SKM-1 (cell line): ENCODE measurements at regions not wholly inside any gene's neighbourhood (a gene's known extent, or its start where the extent isn't known, plus 50 kb on each side); places are given as distances from the start of the nearest gene placed in this dataset.
"Not testable (repeated sequence)": the region's sequence is repeated elsewhere in the genome, so short reads cannot be mapped to it uniquely, and the experiment has no call there.

Source experiments
- DNase-seq: peaks from one replicate; lab custom pipeline; 2025; ENCODE audit not compliant: unreplicated experiment; lab: John Stamatoyannopoulos, UW

DNA sequence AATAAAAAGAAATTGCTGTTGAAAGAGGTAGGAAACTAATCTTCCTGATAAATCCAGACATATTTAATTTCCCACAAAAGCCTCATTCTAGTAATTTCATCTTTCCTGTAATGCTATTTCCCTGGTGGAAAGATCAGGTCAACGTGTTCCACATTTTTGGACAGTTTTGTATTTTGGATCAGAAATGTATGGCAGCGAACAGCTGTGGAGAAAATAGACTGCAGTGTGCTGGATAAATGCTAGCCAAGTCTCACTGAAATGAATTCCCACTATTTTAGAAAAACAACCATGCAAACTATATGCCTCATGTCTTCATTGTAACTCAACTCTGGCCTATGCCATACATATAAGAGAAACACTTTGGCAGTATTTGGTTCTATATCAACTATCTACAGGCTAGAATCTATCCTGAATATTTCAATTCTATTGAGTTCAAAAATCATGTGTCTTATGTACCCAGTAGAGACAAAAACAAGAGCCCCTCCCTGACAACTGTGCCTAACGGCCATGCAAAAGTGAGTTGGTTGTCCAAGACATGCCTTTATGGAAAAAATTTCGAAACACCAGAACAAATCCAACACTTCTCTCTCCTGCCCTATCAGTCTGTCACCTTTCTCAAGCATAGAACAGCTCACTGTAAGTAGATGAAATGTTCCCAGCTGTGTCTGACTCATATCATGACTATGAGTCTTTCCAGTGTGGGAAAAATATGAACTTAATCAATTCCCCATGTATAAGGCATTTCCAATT, 191.3 kb upstream of the NREP start:
- DNase-seq: no peak

DNA sequence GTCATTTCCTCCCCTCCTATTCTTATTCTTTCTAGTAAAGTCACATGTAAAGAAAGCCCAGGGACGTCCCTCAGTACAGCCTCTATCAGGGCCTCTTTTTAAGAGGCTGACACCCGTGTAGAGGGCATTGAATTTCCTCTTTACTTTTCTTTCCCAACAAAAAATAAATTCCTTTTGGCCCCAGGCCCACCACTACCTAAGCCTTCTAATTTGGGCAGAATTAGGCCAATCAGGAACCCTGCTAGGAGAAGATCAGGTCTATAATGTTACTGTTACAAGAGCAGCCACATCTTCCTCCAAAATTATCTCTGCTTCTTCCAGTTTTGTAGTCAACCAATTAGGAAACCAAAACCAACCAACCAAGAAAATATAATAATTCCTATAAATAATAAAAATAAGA, 189.6 kb upstream of the NREP start:
- DNase-seq: no peak

GRCh38 chr5:111945535-111945934, 188.5 kb upstream of the NREP start:
- DNase-seq: no peak

- DNase-seq: no peak
Measured at GRCh38 chr5:111942661-111943401, 185.8 kb upstream of the NREP start.

DNA sequence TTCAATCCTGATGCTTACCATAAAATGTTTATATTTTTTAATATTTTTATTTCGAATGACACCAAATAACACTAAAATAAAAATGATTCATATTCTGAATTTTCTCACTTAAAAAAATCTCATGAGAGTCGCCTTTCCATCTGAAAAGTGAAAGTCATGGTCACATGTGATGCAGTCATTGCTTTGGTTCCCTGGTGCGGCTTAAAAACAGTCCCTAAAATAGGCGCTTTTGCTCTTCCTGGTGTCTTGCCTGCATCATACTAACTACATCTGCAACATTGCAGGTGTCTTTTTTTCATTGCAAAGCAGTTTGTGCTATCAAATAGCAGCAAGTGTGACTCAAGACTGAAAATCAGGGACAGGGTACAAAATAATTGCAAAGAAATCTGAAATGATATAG, 185.2 kb upstream of the NREP start:
- no peak for DNase-seq

DNA sequence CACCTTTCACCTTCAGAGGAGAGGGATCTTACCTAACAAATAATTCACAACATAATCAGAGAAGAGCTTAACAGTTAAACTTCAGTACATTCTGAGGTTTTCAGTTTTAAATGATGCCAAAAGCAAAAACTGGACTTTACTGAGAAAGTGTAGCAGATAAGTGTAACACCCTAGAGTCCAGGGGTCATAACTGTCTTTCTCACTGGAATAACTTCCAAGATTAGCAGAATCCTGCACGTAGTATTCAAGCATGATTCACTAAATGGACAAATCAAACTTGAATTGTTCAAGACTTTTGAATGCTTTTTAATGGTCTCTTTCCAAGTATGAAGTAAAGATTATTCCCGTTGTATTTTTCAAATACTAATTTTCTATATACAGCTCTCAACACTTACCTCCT, 180.1 kb upstream of the NREP start:
- DNase-seq: no peak

DNA sequence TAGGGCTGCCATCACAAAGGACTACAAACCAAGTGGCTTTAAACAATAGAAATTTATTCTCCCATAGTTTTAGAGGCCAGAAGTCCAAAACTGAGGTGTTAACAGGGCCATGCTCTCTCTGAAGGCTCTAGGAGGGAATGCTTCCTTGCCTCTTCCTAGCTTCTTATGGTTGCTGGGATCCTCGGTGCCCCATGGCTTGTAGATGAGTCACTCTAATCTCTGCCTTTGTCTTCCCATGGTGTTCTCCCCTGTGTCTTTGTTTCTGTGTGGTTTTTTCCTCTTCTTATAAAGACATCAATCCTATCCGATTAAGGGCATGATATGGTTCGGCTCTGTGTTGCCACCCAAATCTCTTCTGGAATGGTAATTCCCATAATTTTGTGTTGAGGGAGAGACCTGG, 178.8 kb upstream of the NREP start:
- no peak for DNase-seq

- DNase-seq: no peak
Measured at GRCh38 chr5:111935009-111935408, 178.0 kb upstream of the NREP start.

DNA sequence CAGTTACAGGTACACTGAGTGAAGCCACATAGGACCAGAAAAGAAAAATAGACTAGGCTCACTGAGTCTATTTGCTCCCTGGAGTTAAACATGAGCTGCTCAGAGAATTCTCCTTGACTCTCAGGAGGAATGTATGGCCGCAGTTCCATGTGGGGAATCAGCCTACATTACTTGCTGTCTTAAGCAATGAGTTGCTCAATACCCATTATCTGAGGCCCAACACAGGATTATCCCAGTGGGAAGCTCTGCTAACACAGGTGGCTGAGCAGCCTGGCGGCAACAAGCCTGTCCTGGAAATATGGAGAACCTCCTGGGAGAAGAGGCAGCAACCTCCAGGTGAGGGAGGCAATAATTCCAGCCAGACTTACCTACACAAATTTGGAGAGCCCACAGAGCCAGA, 177.5 kb upstream of the NREP start:
- DNase-seq: no peak

GRCh38 chr5:111933086-111933485, 176.1 kb upstream of the NREP start:
- DNase-seq: no peak

- no peak for DNase-seq
Measured at GRCh38 chr5:111932628-111933027, 175.6 kb upstream of the NREP start.

- no peak for DNase-seq
Measured at GRCh38 chr5:111932199-111932598, 175.2 kb upstream of the NREP start.

DNA sequence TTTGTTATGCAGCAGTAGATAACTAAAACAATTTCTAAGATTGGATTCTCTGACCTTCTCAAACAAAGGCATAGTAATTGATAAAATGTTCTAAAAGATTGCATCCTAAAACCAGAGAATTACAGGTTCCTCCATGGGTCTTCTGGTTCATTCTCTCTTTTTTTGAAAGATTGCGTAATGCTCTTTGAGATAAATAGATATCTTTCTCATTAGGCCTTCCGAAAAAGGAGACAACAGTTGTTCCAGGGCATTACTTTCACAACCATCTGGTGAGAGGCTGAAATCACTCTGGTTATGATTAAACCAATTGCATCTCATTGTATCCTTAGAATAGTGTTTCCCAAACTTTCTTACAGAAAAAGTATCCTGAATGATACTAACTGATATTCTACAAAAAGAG, 174.7 kb upstream of the NREP start:
- DNase-seq: no peak

GRCh38 chr5:111930905-111931461, 174.0 kb upstream of the NREP start:
- peak; percentile 57 for DNase-seq

- peak; percentile 77 for DNase-seq
Measured at GRCh38 chr5:111930449-111930848, 173.5 kb upstream of the NREP start.

DNA sequence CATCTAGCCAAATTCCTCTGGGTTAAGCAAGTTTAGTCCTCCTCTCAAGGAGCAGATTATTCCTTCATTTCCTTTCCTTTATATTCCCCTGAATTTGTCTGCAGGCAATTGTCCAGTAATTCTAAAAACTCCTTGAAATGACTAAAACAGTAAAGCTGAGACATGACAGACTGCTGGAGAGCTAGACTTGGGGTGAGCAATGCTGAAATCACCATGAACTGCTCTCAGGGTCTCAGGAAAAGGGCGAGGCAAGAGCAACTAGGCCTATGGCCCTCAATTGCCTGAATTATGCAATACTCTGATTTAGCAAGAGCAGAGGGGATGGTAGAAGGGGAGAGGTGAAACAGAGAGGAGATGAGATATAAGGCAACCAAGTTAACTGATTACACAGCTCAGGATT, 172.9 kb upstream of the NREP start:
- DNase-seq: peak; percentile 33

GRCh38 chr5:111929261-111929660, 172.3 kb upstream of the NREP start:
- no peak for DNase-seq

- DNase-seq: no peak
Measured at GRCh38 chr5:111928511-111928910, 171.5 kb upstream of the NREP start.

DNA sequence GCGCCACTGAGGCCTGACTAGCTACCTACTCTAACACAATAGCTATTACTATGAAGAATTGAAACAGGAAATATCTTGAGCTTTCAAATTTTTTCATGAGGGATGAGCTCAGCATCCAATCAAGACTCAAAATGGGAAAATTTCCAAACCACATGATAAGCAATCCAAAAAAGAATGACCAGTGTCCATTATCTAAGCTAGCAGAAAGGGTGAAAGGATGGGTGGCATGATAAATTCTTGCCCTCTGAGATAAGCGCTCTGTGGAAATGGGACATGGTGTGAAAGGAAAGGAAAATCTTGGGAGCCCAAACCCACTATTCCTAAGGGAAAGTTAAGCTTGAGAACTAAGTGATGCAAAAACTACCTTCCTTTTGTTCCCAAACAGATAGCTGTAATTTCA, 170.2 kb upstream of the NREP start:
- DNase-seq: no peak

DNA sequence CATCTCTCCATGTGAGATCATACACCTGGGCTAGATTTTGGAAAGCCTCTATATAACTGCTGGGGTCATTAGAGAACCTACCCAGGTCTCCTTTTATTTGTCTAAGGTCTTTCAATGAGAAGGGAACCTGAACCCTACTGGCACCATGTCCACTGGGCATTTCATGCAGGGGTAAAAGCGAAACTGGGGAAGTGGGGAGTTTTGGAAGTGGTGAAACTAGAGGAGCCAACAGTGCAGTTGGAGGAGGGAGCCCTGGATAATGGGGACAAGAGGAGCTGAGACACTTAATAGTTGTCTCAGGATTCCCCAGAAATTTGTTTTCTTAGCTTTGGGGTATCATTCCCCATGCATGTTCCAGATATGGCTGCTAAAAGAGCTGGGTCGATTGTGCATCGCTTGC, 169.0 kb upstream of the NREP start:
- no peak for DNase-seq

DNA sequence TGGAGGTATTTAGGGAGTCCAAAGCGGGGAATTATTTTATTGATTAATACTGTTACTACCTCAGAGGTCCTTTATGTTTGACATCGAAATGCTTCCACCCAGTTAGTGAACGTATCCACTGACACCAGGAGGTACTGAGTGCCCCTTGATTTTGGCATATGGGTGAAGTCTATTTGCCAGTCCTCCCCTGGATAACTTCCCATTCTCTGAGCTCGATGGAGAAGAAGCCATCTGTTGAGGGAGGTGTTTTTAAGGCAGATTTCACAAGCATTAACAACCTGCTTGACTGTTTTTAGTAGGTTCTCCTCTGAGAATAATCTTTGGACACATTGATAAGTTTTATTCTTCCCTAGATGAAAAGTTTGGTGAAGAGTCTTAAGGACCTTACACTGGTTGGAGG, 165.3 kb upstream of the NREP start:
- DNase-seq: no peak

DNA sequence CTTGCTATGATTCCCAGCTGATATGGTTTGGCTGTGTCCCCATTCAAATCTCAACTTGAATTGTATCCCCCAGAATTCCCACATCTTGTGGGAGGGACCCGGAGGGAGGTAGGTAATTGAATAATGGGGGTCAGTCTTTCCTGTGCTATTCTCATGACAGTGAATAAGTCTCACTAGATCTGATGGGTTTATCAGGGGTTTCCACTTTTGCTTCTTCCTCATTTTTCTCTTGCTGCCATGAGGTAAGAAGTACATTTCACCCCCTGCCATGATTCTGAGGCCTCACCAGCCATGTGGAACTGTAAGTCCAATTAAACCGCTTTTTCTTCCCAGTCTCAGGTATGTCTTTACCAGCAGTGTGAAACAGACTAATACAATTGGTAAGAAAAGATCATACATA, 164.7 kb upstream of the NREP start:
- DNase-seq: not testable (repeated sequence)
